ENCODE measurements at regions not wholly inside any gene's neighbourhood (a gene's known extent, or its start where the extent isn't known, plus 50 kb on each side); places are given as distances from the start of the nearest gene placed in this dataset.
"Not testable (repeated sequence)": the region's sequence is repeated elsewhere in the genome, so short reads cannot be mapped to it uniquely, and the experiment has no call there.

- Histone ChIP-seq H3K4me1 (ENCODE audit: low read depth) (peaks cover 8% of the 10 kb centered on the region), H3K27ac (no peak overlapping the region), H3K4me3 (no peak overlapping the region), H3K36me3 (no peaks in the 10 kb centered on the region), H3K9me3 (ENCODE audit: low read depth) (no peaks in the 10 kb centered on the region), H3K27me3 (no peaks in the 10 kb centered on the region)
- no peak for TF ChIP-seq CTCF (IDR thresholded peaks at IDR 0.05; ENCODE audit: low read depth, low read length)
- no peak for DNase-seq (ENCODE audit: low read depth in 1 of 2, low spot score in 1 of 2)
Measured at GRCh38 chr2:97355887-97356286, 233.8 kb downstream of the ANKRD36B start.

GRCh38 chr2:97355176-97355575 lies 234.5 kb downstream of the ANKRD36B start:
- H3K9me3 ChIP-seq (ENCODE audit: low read depth) = no peaks in the 10 kb centered on the region

GRCh38 chr2:97354576-97354975 lies 235.1 kb downstream of the ANKRD36B start:
- Histone ChIP-seq H3K4me3 (no peak overlapping the region), H3K4me1 (ENCODE audit: low read depth) (peaks cover 1% of the 10 kb centered on the region), H3K27ac (no peak overlapping the region), H3K36me3 (no peaks in the 10 kb centered on the region), H3K27me3 (no peaks in the 10 kb centered on the region), H3K9me3 (ENCODE audit: low read depth) (no peaks in the 10 kb centered on the region)
- no peak for TF ChIP-seq CTCF (IDR thresholded peaks at IDR 0.05; ENCODE audit: low read depth, low read length)
- no peak for DNase-seq (ENCODE audit: low read depth in 1 of 2, low spot score in 1 of 2)

More at GRCh38 chr2:97355176-97355575, 234.5 kb downstream of the ANKRD36B start:
- no peak overlapping the region for H3K4me3 ChIP-seq
- H3K27ac ChIP-seq = no peak overlapping the region
- no peaks in the 10 kb centered on the region for H3K36me3 ChIP-seq
- no peak for DNase-seq (ENCODE audit: low read depth in 1 of 2, low spot score in 1 of 2)
- no peak for TF ChIP-seq CTCF (IDR thresholded peaks at IDR 0.05; ENCODE audit: low read depth, low read length)
- H3K27me3 ChIP-seq = no peaks in the 10 kb centered on the region
- H3K4me1 ChIP-seq (ENCODE audit: low read depth) = peaks cover 7% of the 10 kb centered on the region

GRCh38 chr2:97348841-97349240 lies 235.9 kb downstream of the ANKRD36 start:
- H3K27me3 ChIP-seq = no peaks in the 10 kb centered on the region
- no peak for TF ChIP-seq CTCF (IDR thresholded peaks at IDR 0.05; ENCODE audit: low read depth, low read length)
- no peak overlapping the region for H3K27ac ChIP-seq
- DNase-seq (ENCODE audit: low read depth in 1 of 2, low spot score in 1 of 2) = no peak
- H3K4me3 ChIP-seq = no peak overlapping the region
- no peaks in the 10 kb centered on the region for H3K9me3 ChIP-seq (ENCODE audit: low read depth)
- no peaks in the 10 kb centered on the region for H3K36me3 ChIP-seq
- peaks cover 4% of the 10 kb centered on the region for H3K4me1 ChIP-seq (ENCODE audit: low read depth)

GRCh38 chr2:97348265-97348664 lies 235.3 kb downstream of the ANKRD36 start:
- TF ChIP-seq CTCF (IDR thresholded peaks at IDR 0.05; ENCODE audit: low read depth, low read length) = no peak
- no peaks in the 10 kb centered on the region for H3K27me3 ChIP-seq
- DNase-seq (ENCODE audit: low read depth in 1 of 2, low spot score in 1 of 2) = no peak
- H3K4me3 ChIP-seq = no peak overlapping the region
- H3K9me3 ChIP-seq (ENCODE audit: low read depth) = no peaks in the 10 kb centered on the region
- H3K4me1 ChIP-seq (ENCODE audit: low read depth) = peaks cover 4% of the 10 kb centered on the region
- no peak overlapping the region for H3K27ac ChIP-seq
- no peaks in the 10 kb centered on the region for H3K36me3 ChIP-seq

- not testable (repeated sequence) for H3K4me1 ChIP-seq (ENCODE audit: low read depth); H3K9me3 ChIP-seq (ENCODE audit: low read depth); H3K27me3 ChIP-seq; DNase-seq (ENCODE audit: low read depth in 1 of 2, low spot score in 1 of 2); H3K36me3 ChIP-seq; H3K4me3 ChIP-seq; H3K27ac ChIP-seq
Measured at GRCh38 chr2:97344937-97345336, 232.0 kb downstream of the ANKRD36 start.

GRCh38 chr2:97333674-97334073 lies 220.7 kb downstream of the ANKRD36 start:
- not testable (repeated sequence) for H3K36me3 ChIP-seq; H3K9me3 ChIP-seq (ENCODE audit: low read depth); H3K27ac ChIP-seq; H3K4me3 ChIP-seq; H3K4me1 ChIP-seq (ENCODE audit: low read depth); H3K27me3 ChIP-seq; DNase-seq (ENCODE audit: low read depth in 1 of 2, low spot score in 1 of 2)

GRCh38 chr2:97332184-97332583 lies 219.2 kb downstream of the ANKRD36 start:
- H3K27me3 ChIP-seq; H3K27ac ChIP-seq; H3K36me3 ChIP-seq; H3K4me3 ChIP-seq; H3K9me3 ChIP-seq (ENCODE audit: low read depth); DNase-seq (ENCODE audit: low read depth in 1 of 2, low spot score in 1 of 2); H3K4me1 ChIP-seq (ENCODE audit: low read depth): not testable (repeated sequence)

- H3K4me1 ChIP-seq (ENCODE audit: low read depth); H3K27ac ChIP-seq; DNase-seq (ENCODE audit: low read depth in 1 of 2, low spot score in 1 of 2); H3K9me3 ChIP-seq (ENCODE audit: low read depth); H3K36me3 ChIP-seq; H3K27me3 ChIP-seq; H3K4me3 ChIP-seq: not testable (repeated sequence)
Measured at GRCh38 chr2:97321936-97322713, 209.2 kb downstream of the ANKRD36 start.

Measured in cardiac muscle cell (in vitro differentiated cells and primary cell).